Panc1 (cell line): ENCODE measurements at regions not wholly inside any gene's neighbourhood (a gene's known extent, or its start where the extent isn't known, plus 50 kb on each side); places are given as distances from the start of the nearest gene placed in this dataset.
A peak's percentile ranks its signal among the peaks of the same experiment; 100 is the strongest.
"Not testable (repeated sequence)": the region's sequence is repeated elsewhere in the genome, so short reads cannot be mapped to it uniquely, and the experiment has no call there.

Experiments
- ATAC-seq: fragments of 200-7000 bp; cut with Tn5 transposase; 2 replicates; pipeline ENCODE4 v1.9.1; 2020; ENCODE audit warnings: mild to moderate bottlenecking, moderate library complexity
- BruUV-seq: library from RNA; stranded (reverse); fragments of 400-500 nt; replicated peaks from 2 replicates; lab custom pipeline; 2021; lab: Mats Ljungman, UMichigan
- CTCF ChIA-PET: fragments of 300-600 bp; sonication (Branson Sonifier 250); formaldehyde crosslinking; loops from one replicate; lab custom pipeline; 2022; ENCODE audit warnings: antibody characterized with exemption; lab: Charles Lee
- POLR2A ChIA-PET: fragments of 300-600 bp; sonication (Branson Sonifier 250); formaldehyde crosslinking; loops from one replicate; lab custom pipeline; 2022; ENCODE audit warnings: antibody characterized with exemption; lab: Charles Lee
- DNase-seq: peaks from one replicate; pipeline ENCODE4 v3.0.0-alpha.2; 2010; ENCODE audit warnings: low read depth, low spot score
- H3K27ac ChIP-seq: 2 replicates; pipeline ENCODE4 v1.5.1; 2011; ENCODE audit warnings: mild to moderate bottlenecking, low read length, inconsistent platforms
- H3K27me3 ChIP-seq: fragments of 200-500 bp; sonication (Bioruptor generic); 2 replicates; pipeline ENCODE4 v1.6.0; 2014; ENCODE audit warnings: low read length, inconsistent platforms; ENCODE audit not compliant: control insufficient read depth, insufficient read depth
- H3K36me3 ChIP-seq: fragments of 200-500 bp; sonication (Bioruptor generic); 2 replicates; pipeline ENCODE4 v1.5.1; 2014; ENCODE audit warnings: inconsistent platforms, mild to moderate bottlenecking, low read length, moderate library complexity; ENCODE audit not compliant: control insufficient read depth, insufficient read depth
- H3K4me1 ChIP-seq: 2 replicates; pipeline ENCODE4 v1.5.1; 2011; ENCODE audit warnings: inconsistent platforms, mild to moderate bottlenecking, low read length, moderate library complexity; ENCODE audit not compliant: control insufficient read depth, insufficient read depth
- H3K4me3 ChIP-seq, 2 experiments: 2 replicates each; pipeline ENCODE4 v1.5.1; 2011 to 2012; ENCODE audit warnings: low read depth in 2 of 2, low read length in 2 of 2, mild to moderate bottlenecking in 2 of 2, inconsistent platforms in 1 of 2, moderate library complexity in 1 of 2
- H3K9me3 ChIP-seq: fragments of 200-500 bp; sonication (Bioruptor generic); 2 replicates; pipeline ENCODE4 v1.5.1; 2014; ENCODE audit warnings: low read depth, mild to moderate bottlenecking, inconsistent platforms, low read length, moderate library complexity; ENCODE audit not compliant: control insufficient read depth, insufficient read depth
- CTCF ChIP-seq: fragments of 450-650 bp; IDR thresholded peaks from 2 replicates; pipeline ENCODE4 v1.5.1; 2017; ENCODE audit warnings: mild to moderate bottlenecking
- POLR2AphosphoS5 ChIP-seq: IDR thresholded peaks from 2 replicates; pipeline ENCODE4 v1.6.1; 2012; ENCODE audit warnings: mild to moderate bottlenecking, low read depth, low read length, moderate library complexity
- REST ChIP-seq, 2 experiments: IDR thresholded peaks; 2 replicates each; pipeline ENCODE4 v1.6.1; 2011 to 2012; ENCODE audit warnings: low read depth in 2 of 2, control low read depth in 1 of 2, low read length in 1 of 2, mild to moderate bottlenecking in 1 of 2, moderate library complexity in 1 of 2; ENCODE audit not compliant: insufficient read depth in 1 of 2
- SIN3A ChIP-seq: IDR thresholded peaks from 2 replicates; pipeline ENCODE4 v1.6.1; 2012; ENCODE audit warnings: low read depth, mild to moderate bottlenecking, low read length, moderate library complexity, borderline replicate concordance; ENCODE audit not compliant: insufficient read depth
- TCF7L2 ChIP-seq: IDR thresholded peaks from 2 replicates; pipeline ENCODE4 v1.6.1; 2011; ENCODE audit warnings: mild to moderate bottlenecking, low read depth, low read length, inconsistent platforms
- in situ Hi-C: cut with HindIII; loops from 2 replicates; pipeline ENCODE4 v1.10.0; 2016; ENCODE audit warnings: low sequenced_read_pairs, low pct_unique_long_range_greater_than_20kb
- intact Hi-C: fragments of 100-400 bp; cut with micrococcal nuclease; formaldehyde crosslinking; loops from one replicate; pipeline ENCODE4 v1.10.0; 2022; ENCODE audit not compliant: unreplicated experiment

- intact Hi-C loops (no loop called here), in situ Hi-C loops (no loop called here)
- H3K36me3 ChIP-seq: peaks cover 8% of the 10 kb centered on the region
- peaks cover 5% of the 10 kb centered on the region; the same call in 1 of the 2 replicates for H3K4me1 ChIP-seq
- CTCF ChIA-PET: no interaction called here
- TF ChIP-seq REST (IDR thresholded peaks at IDR 0.05; ENCODE audit: insufficient read depth in 1 of 2, low read depth in 2 of 2, low read length in 1 of 2): 0 out of 4 replicates have a peak, but pooled peaks of 1 of the 2 experiments have one; percentile 58
- no peak for TF ChIP-seq CTCF
- peak; percentile 90 for TF ChIP-seq TCF7L2
- peak; percentile 72; the same call in 1 of the 2 replicates for TF ChIP-seq SIN3A
- peak; percentile 83 for TF ChIP-seq POLR2AphosphoS5
- BruUV-seq: TSS peak; percentile 98
- no peaks in the 10 kb centered on the region for H3K27me3 ChIP-seq
- H3K4me3 ChIP-seq: peak overlapping the region; percentile 93 to 96
- H3K9me3 ChIP-seq: no peaks in the 10 kb centered on the region
- POLR2A ChIA-PET: interaction anchor here (0.7 kb wide), 1 partner anchor 28 kb away, joined by 4 read pairs; no protein-coding TSS in a partner anchor
- DNase-seq (peak; percentile 36), ATAC-seq (peak; percentile 99)
- H3K27ac ChIP-seq: peak overlapping the region; percentile 99
Observed at GRCh38 chrX:73943693-73944562, 91.4 kb upstream of the XIST start.

GRCh38 chrX:73940893-73941470 lies 88.5 kb upstream of the XIST start:
- POLR2A ChIA-PET: interaction anchor here (0.6 kb wide), 1 partner anchor 35 kb away, joined by 3 read pairs; no protein-coding TSS in a partner anchor
- Histone ChIP-seq H3K27ac (no peak overlapping the region), H3K9me3 (no peaks in the 10 kb centered on the region), H3K27me3 (no peaks in the 10 kb centered on the region), H3K4me3 (no peak overlapping the region), H3K4me1 (no peaks in the 10 kb centered on the region; the same call in 1 of the 2 replicates), H3K36me3 (no peaks in the 10 kb centered on the region; the same call in 1 of the 2 replicates)
- intact Hi-C loops (no loop called here), in situ Hi-C loops (no loop called here)
- no peak for DNase-seq
- no peak for ATAC-seq
- CTCF ChIA-PET: no interaction called here
- no TSS peak for BruUV-seq
- TF ChIP-seq SIN3A (no peak), POLR2AphosphoS5 (no peak), REST (IDR thresholded peaks at IDR 0.05; ENCODE audit: insufficient read depth in 1 of 2, low read depth in 2 of 2, low read length in 1 of 2) (no peak), TCF7L2 (no peak), CTCF (no peak)

GRCh38 chrX:73937843-73938242 lies 85.3 kb upstream of the XIST start:
- in situ Hi-C loops, H3K9me3 ChIP-seq, POLR2A ChIA-PET, ATAC-seq, H3K36me3 ChIP-seq, H3K4me1 ChIP-seq, CTCF ChIA-PET, H3K27me3 ChIP-seq, H3K27ac ChIP-seq, BruUV-seq, DNase-seq, intact Hi-C loops, H3K4me3 ChIP-seq: not testable (repeated sequence)
